H1 (cell line): ENCODE measurements at regions not wholly inside any gene's neighbourhood (a gene's known extent, or its start where the extent isn't known, plus 50 kb on each side); places are given as distances from the start of the nearest gene placed in this dataset.

Experiments
- CTCF ChIA-PET: fragments of 300-600 bp; sonication (Branson Sonifier 250); formaldehyde crosslinking; loops from one replicate; lab custom pipeline; 2021; ENCODE audit not compliant: partially characterized antibody; lab: Charles Lee
- POLR2A ChIA-PET: fragments of 300-600 bp; sonication (Branson Sonifier 250); formaldehyde crosslinking; loops from one replicate; lab custom pipeline; 2021; ENCODE audit warnings: inconsistent platforms; ENCODE audit not compliant: partially characterized antibody; lab: Charles Lee
- DNase-seq, 2 experiments: peaks; one replicate each; pipeline versions ENCODE4 v3.0.0 to v3.0.0-alpha.2; 2010 to 2022; ENCODE audit warnings: low spot score in 2 of 2, low read depth in 1 of 2, mixed read lengths in 1 of 2
- FAIRE-seq: peaks from 2 replicates; lab custom pipeline; 2011; peaks lifted over from hg19 to GRCh38; lab: Jason Lieb, UNC
- H2AFZ ChIP-seq: 2 replicates; pipeline ENCODE4 v1.8.1; 2012; ENCODE audit warnings: low read length, inconsistent platforms
- H2AK5ac ChIP-seq: 2 replicates; pipeline ENCODE4 v1.6.1; 2013; ENCODE audit warnings: low read depth, low read length
- H2BK120ac ChIP-seq: replicated peaks from 2 replicates; pipeline ENCODE3; 2013; ENCODE audit warnings: low read depth, low read length, inconsistent platforms
- H2BK12ac ChIP-seq: 2 replicates; pipeline ENCODE4 v1.6.1; 2013; ENCODE audit warnings: low read depth, low read length
- H2BK15ac ChIP-seq: 2 replicates; pipeline ENCODE4 v1.6.1; 2013; ENCODE audit warnings: low read length
- H2BK20ac ChIP-seq: 2 replicates; pipeline ENCODE4 v1.6.1; 2013; ENCODE audit warnings: low read length
- H2BK5ac ChIP-seq: 2 replicates; pipeline ENCODE4 v1.6.1; 2013; ENCODE audit warnings: low read depth, low read length
- H3K14ac ChIP-seq: 2 replicates; pipeline ENCODE4 v1.6.1; 2013; ENCODE audit warnings: inconsistent platforms; ENCODE audit not compliant: insufficient read length
- H3K18ac ChIP-seq: 2 replicates; pipeline ENCODE4 v1.6.1; 2013; ENCODE audit warnings: low read length; ENCODE audit errors: extremely low read depth
- H3K23ac ChIP-seq: 2 replicates; pipeline ENCODE4 v1.6.1; 2013; ENCODE audit warnings: inconsistent platforms; ENCODE audit not compliant: insufficient read length
- H3K23me2 ChIP-seq: 2 replicates; pipeline ENCODE4 v1.6.1; 2013; ENCODE audit warnings: low read depth, low read length
- H3K27ac ChIP-seq: 2 replicates; pipeline ENCODE4 v1.6.1; 2011; ENCODE audit warnings: low read depth, low read length, inconsistent platforms
- H3K27me3 ChIP-seq, 4 experiments: replicated peaks in 1 of 4; 1 replicate in 1 of 4; 2 replicates in 3 of 4; pipeline versions ENCODE4 v1.6.1 to v1.8.1; 2011 to 2013; ENCODE audit warnings: low read length in 3 of 4, mild to moderate bottlenecking in 3 of 4, inconsistent platforms in 2 of 4, mixed read lengths in 2 of 4, moderate library complexity in 1 of 4; ENCODE audit not compliant: control insufficient read depth in 3 of 4, insufficient read depth in 3 of 4; ENCODE audit errors: extremely low read depth in 1 of 4
- H3K36me3 ChIP-seq, 4 experiments: 2 replicates each; pipeline versions ENCODE4 v1.6.1 to v1.8.1; 2011 to 2013; ENCODE audit warnings: mild to moderate bottlenecking in 4 of 4, low read length in 3 of 4, moderate library complexity in 2 of 4, control low read depth in 1 of 4, inconsistent platforms in 1 of 4; ENCODE audit not compliant: insufficient read depth in 4 of 4, control insufficient read depth in 2 of 4
- H3K4ac ChIP-seq: replicated peaks from 2 replicates; pipeline ENCODE3; 2013; ENCODE audit warnings: low read length, low read depth, mixed read lengths, inconsistent platforms; ENCODE audit not compliant: insufficient read length
- H3K4me1 ChIP-seq, 4 experiments: replicated peaks in 1 of 4; 1 replicate in 1 of 4; 2 replicates in 3 of 4; pipeline versions ENCODE4 v1.6.1 to v1.8.1; 2011 to 2013; ENCODE audit warnings: low read length in 3 of 4, inconsistent platforms in 2 of 4, mixed read lengths in 1 of 4; ENCODE audit not compliant: insufficient read depth in 4 of 4, control insufficient read depth in 3 of 4
- H3K4me2 ChIP-seq, 2 experiments: 2 replicates each; pipeline versions ENCODE4 v1.6.1 to v1.8.1; 2011 to 2013; ENCODE audit warnings: low read depth in 2 of 2, low read length in 2 of 2, control low read depth in 1 of 2, inconsistent platforms in 1 of 2, mild to moderate bottlenecking in 1 of 2; ENCODE audit not compliant: insufficient read depth in 1 of 2
- H3K4me3 ChIP-seq, 4 experiments: fragments of 200-600, 300-600 bp in 1 of 4; sonication (generic), shearing (Covaris generic), sonication (Bioruptor Twin) in 1 of 4; 2 replicates each; pipeline versions ENCODE4 v1.5.1 to v1.8.1; 2011 to 2016; ENCODE audit warnings: low read length in 4 of 4, low read depth in 3 of 4, control low read depth in 2 of 4, inconsistent platforms in 2 of 4, mild to moderate bottlenecking in 2 of 4, mixed read lengths in 1 of 4, moderate library complexity in 1 of 4; ENCODE audit not compliant: insufficient read depth in 2 of 4; ENCODE audit errors: extremely low read depth in 1 of 4
- H3K56ac ChIP-seq: replicated peaks from 2 replicates; pipeline ENCODE3; 2013; ENCODE audit warnings: low read depth, mild to moderate bottlenecking, mixed read lengths, low read length, inconsistent platforms; ENCODE audit not compliant: insufficient read length
- H3K79me1 ChIP-seq: 2 replicates; pipeline ENCODE4 v1.6.1; 2013; ENCODE audit warnings: low read depth, low read length, control low read depth
- H3K79me2 ChIP-seq, 2 experiments: 2 replicates each; pipeline versions ENCODE4 v1.6.1 to v1.8.1; 2012 to 2013; ENCODE audit warnings: low read length in 2 of 2, mild to moderate bottlenecking in 2 of 2, inconsistent platforms in 1 of 2; ENCODE audit not compliant: insufficient read depth in 2 of 2, control insufficient read depth in 1 of 2
- H3K9ac ChIP-seq, 4 experiments: replicated peaks in 1 of 4; 1 replicate in 1 of 4; 2 replicates in 3 of 4; pipeline versions ENCODE4 v1.6.1 to v1.8.1; 2011 to 2013; ENCODE audit warnings: low read depth in 3 of 4, low read length in 3 of 4, control low read depth in 2 of 4, mild to moderate bottlenecking in 2 of 4, moderate library complexity in 2 of 4, inconsistent platforms in 1 of 4; ENCODE audit errors: extremely low read depth in 1 of 4
- H3K9me3 ChIP-seq, 2 experiments: 2 replicates each; pipeline versions ENCODE4 v1.6.1 to v1.8.1; 2012 to 2013; ENCODE audit warnings: mild to moderate bottlenecking in 2 of 2, moderate library complexity in 2 of 2, control low read depth in 1 of 2, inconsistent platforms in 1 of 2, low read depth in 1 of 2, low read length in 1 of 2, mixed read lengths in 1 of 2; ENCODE audit not compliant: insufficient read depth in 2 of 2
- H4K20me1 ChIP-seq, 2 experiments: replicated peaks in 1 of 2; 2 replicates each; pipeline versions ENCODE3 to v1.8.1; 2011 to 2013; ENCODE audit warnings: inconsistent platforms in 2 of 2, low read length in 2 of 2, mild to moderate bottlenecking in 1 of 2; ENCODE audit not compliant: insufficient read depth in 2 of 2, control insufficient read depth in 1 of 2
- H4K5ac ChIP-seq: 2 replicates; pipeline ENCODE4 v1.6.1; 2013; ENCODE audit warnings: low read length, low read depth, mixed read lengths, inconsistent platforms; ENCODE audit not compliant: insufficient read length
- H4K8ac ChIP-seq: 2 replicates; pipeline ENCODE4 v1.8.0; 2013; ENCODE audit warnings: mild to moderate bottlenecking, moderate library complexity, low read length, inconsistent platforms; ENCODE audit not compliant: insufficient read depth; ENCODE audit errors: extremely low read depth
- H4K91ac ChIP-seq: replicated peaks from 2 replicates; pipeline ENCODE3; 2013; ENCODE audit warnings: low read length, mixed read lengths, inconsistent platforms; ENCODE audit not compliant: insufficient read length
- GTF2F1 ChIP-seq: IDR thresholded peaks from 2 replicates; pipeline ENCODE4 v1.6.1; 2012; ENCODE audit warnings: low read depth, low read length, improper control_type of control experiment, borderline replicate concordance
- RFX5 ChIP-seq: IDR thresholded peaks from 2 replicates; pipeline ENCODE4 v1.6.1; 2011; ENCODE audit warnings: low read depth, low read length, improper control_type of control experiment, borderline replicate concordance
- RNF2 ChIP-seq: fragments of 200-900, 300-1000 bp; sonication (generic); IDR thresholded peaks from 2 replicates; pipeline ENCODE4 v1.7.1; 2016; ENCODE audit warnings: borderline replicate concordance, low read depth, mild to moderate bottlenecking, antibody characterized with exemption, low read length; ENCODE audit not compliant: poor library complexity, severe bottlenecking; ENCODE audit errors: missing control alignments
- SIX5 ChIP-seq: IDR thresholded peaks from 2 replicates; pipeline ENCODE4 v1.6.1; 2011; ENCODE audit warnings: mild to moderate bottlenecking, low read depth, low read length
- SP1 ChIP-seq: IDR thresholded peaks from 2 replicates; pipeline ENCODE4 v1.6.1; 2011; ENCODE audit warnings: low read depth, low read length
- SP2 ChIP-seq: IDR thresholded peaks from 2 replicates; pipeline ENCODE4 v1.6.1; 2012; ENCODE audit warnings: mild to moderate bottlenecking, low read length, inconsistent platforms
- TBP ChIP-seq: IDR thresholded peaks from 2 replicates; pipeline ENCODE4 v1.6.1; 2011; ENCODE audit warnings: low read depth, low read length, improper control_type of control experiment
- TEAD4 ChIP-seq: IDR thresholded peaks from 2 replicates; pipeline ENCODE4 v1.6.1; 2012; ENCODE audit warnings: low read depth, low read length, inconsistent platforms, mixed read lengths
- WGBS, 2 experiments: shearing (Covaris generic) in 1 of 2; methylation state at CpG; one replicate each; pipeline versions ENCODE4 v1.1.6 to v1.1.7; 2013 to 2015; ENCODE audit warnings: low lambda C conversion rate in 2 of 2, mixed read lengths in 2 of 2, inconsistent platforms in 1 of 2, low coverage in 1 of 2, missing lambda C conversion rate in 1 of 2; ENCODE audit not compliant: insufficient replicate concordance in 2 of 2, insufficient coverage in 1 of 2, insufficient read length in 1 of 2; ENCODE audit errors: extremely low coverage in 1 of 2, missing lambda C conversion rate in 1 of 2; 5-methylcytosine and 5-hydroxymethylcytosine counted together

- H2BK20ac ChIP-seq: no peak overlapping the region
- FAIRE-seq (no peak), DNase-seq (no peak)
- no peak overlapping the region for H3K4ac ChIP-seq
- H3K23ac ChIP-seq: no peak overlapping the region
- H3K36me3 ChIP-seq: no peaks in the 10 kb centered on the region
- no peaks in the 10 kb centered on the region for H3K79me1 ChIP-seq
- H2BK5ac ChIP-seq: no peak overlapping the region
- H2AK5ac ChIP-seq: no peak overlapping the region
- no peak overlapping the region for H2BK15ac ChIP-seq
- H4K91ac ChIP-seq: no peak overlapping the region
- H3K18ac ChIP-seq: no peak overlapping the region
- POLR2A ChIA-PET: no interaction called here
- no peak overlapping the region for H2AFZ ChIP-seq
- H3K4me2 ChIP-seq: no peak overlapping the region
- H3K23me2 ChIP-seq: no peaks in the 10 kb centered on the region; the same call in 1 of the 2 replicates
- 90% methylated on average over 6 of the region's 6 CpGs; no CpG with 5 or more reads in 1 of the 2 experiments for WGBS, 2 experiments
- H3K27ac ChIP-seq: no peak overlapping the region
- H3K9ac ChIP-seq: no peak overlapping the region
- no peaks in the 10 kb centered on the region for H3K9me3 ChIP-seq
- H3K79me2 ChIP-seq: no peaks in the 10 kb centered on the region
- H3K14ac ChIP-seq: no peak overlapping the region
- no peak overlapping the region for H3K4me3 ChIP-seq
- H3K4me1 ChIP-seq: no peaks in the 10 kb centered on the region
- CTCF ChIA-PET: interaction anchor here (1.4 kb wide), 1 partner anchor 13 kb away, joined by 4 read pairs; no protein-coding TSS in a partner anchor
- no peak overlapping the region for H4K5ac ChIP-seq
- TF ChIP-seq SP2: no peak
- no peak for TF ChIP-seq GTF2F1
- TF ChIP-seq RFX5: no peak
- no peak for TF ChIP-seq RNF2
- no peak for TF ChIP-seq TBP
- TF ChIP-seq SIX5: no peak
- no peak for TF ChIP-seq TEAD4
- no peak for TF ChIP-seq SP1
- H2BK12ac ChIP-seq: no peak overlapping the region
- no peak overlapping the region for H4K8ac ChIP-seq
- no peaks in the 10 kb centered on the region for H3K27me3 ChIP-seq
- H3K56ac ChIP-seq: no peak overlapping the region
- no peaks in the 10 kb centered on the region for H4K20me1 ChIP-seq
- H2BK120ac ChIP-seq: no peak overlapping the region
Measured at GRCh38 chr2:41827354-41827971, 220.4 kb upstream of the PKDCC start.
